ENCODE measurements at regions not wholly inside any gene's neighbourhood (a gene's known extent, or its start where the extent isn't known, plus 50 kb on each side); places are given as distances from the start of the nearest gene placed in this dataset.
"Not testable (repeated sequence)": the region's sequence is repeated elsewhere in the genome, so short reads cannot be mapped to it uniquely, and the experiment has no call there.

DNA sequence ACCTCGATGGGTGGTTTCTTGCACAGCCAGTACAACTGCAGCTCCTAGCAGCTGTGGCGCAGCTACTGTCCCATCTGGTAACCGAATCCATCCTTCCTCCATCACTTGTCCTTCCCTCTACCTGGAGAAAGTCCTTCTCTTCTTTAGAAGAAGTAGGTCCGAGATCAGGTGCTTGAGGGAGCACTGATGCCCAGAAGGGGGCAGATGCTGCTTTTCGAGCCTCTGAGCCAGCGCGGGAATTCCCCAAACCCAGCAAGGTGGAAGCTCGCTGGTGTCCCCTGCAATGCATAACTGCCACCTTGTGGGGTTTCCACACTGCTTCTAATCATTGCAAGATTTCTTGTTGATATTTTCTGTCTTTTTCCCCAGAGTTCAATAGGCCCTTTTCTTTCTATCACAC lies 127.4 kb downstream of the ADRA2C start:
- TF ChIP-seq REST (IDR thresholded peaks at IDR 0.05; ENCODE audit: borderline replicate concordance); EZH2 (IDR thresholded peaks at IDR 0.05; ENCODE audit: borderline replicate concordance, insufficient read depth, low read length, poor library complexity, severe bottlenecking); RAD21 (conservative IDR thresholded peaks at IDR 0.05); POLR2AphosphoS5 (IDR thresholded peaks at IDR 0.05); SMC3 (conservative IDR thresholded peaks at IDR 0.05; ENCODE audit: poor library complexity); TAF1 (IDR thresholded peaks at IDR 0.05; ENCODE audit: low read depth): not testable (repeated sequence)
- TF ChIP-seq, protein P1, sequence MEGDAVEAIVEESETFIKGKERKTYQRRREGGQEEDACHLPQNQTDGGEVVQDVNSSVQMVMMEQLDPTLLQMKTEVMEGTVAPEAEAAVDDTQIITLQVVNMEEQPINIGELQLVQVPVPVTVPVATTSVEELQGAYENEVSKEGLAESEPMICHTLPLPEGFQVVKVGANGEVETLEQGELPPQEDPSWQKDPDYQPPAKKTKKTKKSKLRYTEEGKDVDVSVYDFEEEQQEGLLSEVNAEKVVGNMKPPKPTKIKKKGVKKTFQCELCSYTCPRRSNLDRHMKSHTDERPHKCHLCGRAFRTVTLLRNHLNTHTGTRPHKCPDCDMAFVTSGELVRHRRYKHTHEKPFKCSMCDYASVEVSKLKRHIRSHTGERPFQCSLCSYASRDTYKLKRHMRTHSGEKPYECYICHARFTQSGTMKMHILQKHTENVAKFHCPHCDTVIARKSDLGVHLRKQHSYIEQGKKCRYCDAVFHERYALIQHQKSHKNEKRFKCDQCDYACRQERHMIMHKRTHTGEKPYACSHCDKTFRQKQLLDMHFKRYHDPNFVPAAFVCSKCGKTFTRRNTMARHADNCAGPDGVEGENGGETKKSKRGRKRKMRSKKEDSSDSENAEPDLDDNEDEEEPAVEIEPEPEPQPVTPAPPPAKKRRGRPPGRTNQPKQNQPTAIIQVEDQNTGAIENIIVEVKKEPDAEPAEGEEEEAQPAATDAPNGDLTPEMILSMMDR (IDR thresholded peaks at IDR 0.05; ENCODE audit: poor library complexity, severe bottlenecking) = not testable (repeated sequence)
